DOHH2 (cell line): ENCODE measurements at regions not wholly inside any gene's neighbourhood (a gene's known extent, or its start where the extent isn't known, plus 50 kb on each side); places are given as distances from the start of the nearest gene placed in this dataset.
A peak's percentile ranks its signal among the peaks of the same experiment; 100 is the strongest.

Source experiments
- H3F3A ChIP-seq: fragments of 200-600 bp; sonication (generic), shearing (Covaris generic); 2 replicates; pipeline ENCODE4 v1.6.0; 2016; ENCODE audit warnings: antibody characterized with exemption, mild to moderate bottlenecking; ENCODE audit not compliant: control insufficient read depth, insufficient read depth
- H3K27ac ChIP-seq: fragments of 200-600 bp; sonication (generic); 2 replicates; pipeline ENCODE4 v1.5.1; 2014; ENCODE audit warnings: low read depth, mild to moderate bottlenecking, low read length, moderate library complexity
- H3K27me3 ChIP-seq: fragments of 200-600 bp; sonication (generic); 2 replicates; pipeline ENCODE4 v1.6.1; 2014; ENCODE audit warnings: mild to moderate bottlenecking, low read length, mixed read lengths; ENCODE audit not compliant: control insufficient read depth
- H3K36me3 ChIP-seq: fragments of 200-600 bp; sonication (generic); 2 replicates; pipeline ENCODE4 v1.6.1; 2014; ENCODE audit warnings: mild to moderate bottlenecking, low read length, moderate library complexity, mixed read lengths; ENCODE audit not compliant: control insufficient read depth
- H3K4me1 ChIP-seq: fragments of 200-600 bp; sonication (generic); 2 replicates; pipeline ENCODE4 v1.6.1; 2014; ENCODE audit warnings: mild to moderate bottlenecking, low read length, mixed read lengths; ENCODE audit not compliant: control insufficient read depth
- H3K4me2 ChIP-seq: fragments of 200-600 bp; sonication (generic); 2 replicates; pipeline ENCODE4 v1.6.0; 2014; ENCODE audit warnings: mild to moderate bottlenecking, low read length, moderate library complexity
- H3K4me3 ChIP-seq: fragments of 200-600 bp; sonication (generic); 2 replicates; pipeline ENCODE4 v1.5.1; 2014; ENCODE audit warnings: mild to moderate bottlenecking, low read length, mixed read lengths
- H3K79me2 ChIP-seq: fragments of 200-600 bp; sonication (generic); 2 replicates; pipeline ENCODE4 v1.6.1; 2014; ENCODE audit warnings: mild to moderate bottlenecking, low read length, mixed read lengths; ENCODE audit not compliant: control insufficient read depth
- H3K9me2 ChIP-seq: fragments of 200-600 bp; sonication (generic); replicated peaks from 2 replicates; pipeline ENCODE4 v1.6.1; 2014; ENCODE audit warnings: mild to moderate bottlenecking, low read length, mixed read lengths; ENCODE audit not compliant: control insufficient read depth
- H3K9me3 ChIP-seq: fragments of 200-600 bp; sonication (generic); 2 replicates; pipeline ENCODE4 v1.6.1; 2014; ENCODE audit warnings: antibody characterized with exemption, low read length, mixed read lengths; ENCODE audit not compliant: control insufficient read depth, insufficient read depth
- H4K20me1 ChIP-seq: fragments of 200-600 bp; sonication (generic); 2 replicates; pipeline ENCODE4 v1.6.0; 2014; ENCODE audit warnings: low read depth, mild to moderate bottlenecking, antibody characterized with exemption, low read length, moderate library complexity; ENCODE audit not compliant: control insufficient read depth, insufficient read depth
- EZH2phosphoT487 ChIP-seq: fragments of 200-600 bp; sonication (generic); IDR thresholded peaks from 2 replicates; pipeline ENCODE4 v1.6.1; 2017; ENCODE audit warnings: borderline replicate concordance, mild to moderate bottlenecking, antibody characterized with exemption, low read length, moderate library complexity, mixed read lengths
- TF ChIP-seq, protein P1 (sequence below): fragments of 200-600 bp; sonication (generic); IDR thresholded peaks from one replicate; pipeline ENCODE4 v1.5.1; 2014; ENCODE audit warnings: antibody characterized with exemption, mild to moderate bottlenecking, low read depth, low read length; ENCODE audit not compliant: poor library complexity, severe bottlenecking

GRCh38 chr6:45722876-45723275 lies 292.8 kb downstream of the CLIC5 start:
- Histone ChIP-seq H4K20me1 (no peaks in the 10 kb centered on the region), H3K4me2 (no peak overlapping the region), H3K36me3 (no peaks in the 10 kb centered on the region), H3F3A (no peaks in the 10 kb centered on the region), H3K27me3 (no peaks in the 10 kb centered on the region), H3K9me3 (no peaks in the 10 kb centered on the region), H3K9me2 (no peaks in the 10 kb centered on the region), H3K4me1 (no peaks in the 10 kb centered on the region), H3K27ac (no peak overlapping the region), H3K4me3 (no peak overlapping the region), H3K79me2 (no peaks in the 10 kb centered on the region)
- TF ChIP-seq EZH2phosphoT487, result no peak
- TF ChIP-seq, protein P1, sequence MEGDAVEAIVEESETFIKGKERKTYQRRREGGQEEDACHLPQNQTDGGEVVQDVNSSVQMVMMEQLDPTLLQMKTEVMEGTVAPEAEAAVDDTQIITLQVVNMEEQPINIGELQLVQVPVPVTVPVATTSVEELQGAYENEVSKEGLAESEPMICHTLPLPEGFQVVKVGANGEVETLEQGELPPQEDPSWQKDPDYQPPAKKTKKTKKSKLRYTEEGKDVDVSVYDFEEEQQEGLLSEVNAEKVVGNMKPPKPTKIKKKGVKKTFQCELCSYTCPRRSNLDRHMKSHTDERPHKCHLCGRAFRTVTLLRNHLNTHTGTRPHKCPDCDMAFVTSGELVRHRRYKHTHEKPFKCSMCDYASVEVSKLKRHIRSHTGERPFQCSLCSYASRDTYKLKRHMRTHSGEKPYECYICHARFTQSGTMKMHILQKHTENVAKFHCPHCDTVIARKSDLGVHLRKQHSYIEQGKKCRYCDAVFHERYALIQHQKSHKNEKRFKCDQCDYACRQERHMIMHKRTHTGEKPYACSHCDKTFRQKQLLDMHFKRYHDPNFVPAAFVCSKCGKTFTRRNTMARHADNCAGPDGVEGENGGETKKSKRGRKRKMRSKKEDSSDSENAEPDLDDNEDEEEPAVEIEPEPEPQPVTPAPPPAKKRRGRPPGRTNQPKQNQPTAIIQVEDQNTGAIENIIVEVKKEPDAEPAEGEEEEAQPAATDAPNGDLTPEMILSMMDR, result no peak

DNA sequence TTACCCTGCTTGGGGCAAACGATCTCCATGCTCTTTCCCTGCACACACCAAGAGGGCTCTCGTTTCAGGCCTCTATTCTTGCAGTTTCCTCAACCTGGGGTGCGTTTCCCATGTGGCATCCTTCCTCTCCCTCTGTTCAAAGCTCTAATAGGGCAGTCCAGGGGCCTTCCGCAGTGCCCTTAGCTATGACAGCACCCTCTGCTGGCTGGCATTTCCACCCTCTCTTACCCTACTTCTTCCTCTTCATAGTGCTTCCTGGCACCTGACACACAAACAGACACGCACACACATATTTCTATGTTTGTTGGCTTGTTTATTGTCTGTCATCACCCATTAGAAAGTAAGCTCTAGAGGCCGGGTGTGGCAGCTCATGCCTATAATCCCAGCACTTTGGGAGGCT lies 294.0 kb downstream of the CLIC5 start:
- no peak overlapping the region for H3K4me3 ChIP-seq
- H3K27ac ChIP-seq, result no peak overlapping the region
- no peaks in the 10 kb centered on the region for H3K27me3 ChIP-seq
- no peaks in the 10 kb centered on the region for H3F3A ChIP-seq
- no peaks in the 10 kb centered on the region for H4K20me1 ChIP-seq
- no peak overlapping the region for H3K4me2 ChIP-seq
- H3K79me2 ChIP-seq, result no peaks in the 10 kb centered on the region
- TF ChIP-seq EZH2phosphoT487, result no peak
- TF ChIP-seq, protein P1, result peak; percentile 28
- H3K9me2 ChIP-seq, result no peaks in the 10 kb centered on the region
- no peaks in the 10 kb centered on the region for H3K9me3 ChIP-seq
- peaks cover 5% of the 10 kb centered on the region for H3K4me1 ChIP-seq
- H3K36me3 ChIP-seq, result no peaks in the 10 kb centered on the region

GRCh38 chr6:45718871-45719270 lies 296.8 kb downstream of the CLIC5 start:
- no peaks in the 10 kb centered on the region for H4K20me1 ChIP-seq
- no peaks in the 10 kb centered on the region for H3K79me2 ChIP-seq
- H3K36me3 ChIP-seq, result no peaks in the 10 kb centered on the region
- TF ChIP-seq EZH2phosphoT487, result no peak
- TF ChIP-seq, protein P1, result no peak
- no peaks in the 10 kb centered on the region for H3K9me3 ChIP-seq
- no peaks in the 10 kb centered on the region; the same call in 1 of the 2 replicates for H3K27me3 ChIP-seq
- no peak overlapping the region for H3K27ac ChIP-seq
- H3K9me2 ChIP-seq, result no peaks in the 10 kb centered on the region
- H3F3A ChIP-seq, result no peaks in the 10 kb centered on the region
- no peak overlapping the region for H3K4me2 ChIP-seq
- peaks cover 16% of the 10 kb centered on the region for H3K4me1 ChIP-seq
- H3K4me3 ChIP-seq, result no peak overlapping the region

- TF ChIP-seq, protein P1, result no peak
- TF ChIP-seq EZH2phosphoT487, result no peak
- Histone ChIP-seq H3K4me2 (no peak overlapping the region), H4K20me1 (no peaks in the 10 kb centered on the region), H3K79me2 (no peaks in the 10 kb centered on the region), H3K27me3 (no peaks in the 10 kb centered on the region; the same call in 1 of the 2 replicates), H3K4me3 (no peak overlapping the region), H3K4me1 (peaks cover 16% of the 10 kb centered on the region), H3K36me3 (no peaks in the 10 kb centered on the region), H3F3A (no peaks in the 10 kb centered on the region), H3K9me3 (no peaks in the 10 kb centered on the region), H3K27ac (no peak overlapping the region), H3K9me2 (no peaks in the 10 kb centered on the region)
Measured at GRCh38 chr6:45718131-45718530, 297.5 kb downstream of the CLIC5 start.
